ENCODE measurements at regions not wholly inside any gene's neighbourhood (a gene's known extent, or its start where the extent isn't known, plus 50 kb on each side); places are given as distances from the start of the nearest gene placed in this dataset.
"Not testable (repeated sequence)": the region's sequence is repeated elsewhere in the genome, so short reads cannot be mapped to it uniquely, and the experiment has no call there.

DNA sequence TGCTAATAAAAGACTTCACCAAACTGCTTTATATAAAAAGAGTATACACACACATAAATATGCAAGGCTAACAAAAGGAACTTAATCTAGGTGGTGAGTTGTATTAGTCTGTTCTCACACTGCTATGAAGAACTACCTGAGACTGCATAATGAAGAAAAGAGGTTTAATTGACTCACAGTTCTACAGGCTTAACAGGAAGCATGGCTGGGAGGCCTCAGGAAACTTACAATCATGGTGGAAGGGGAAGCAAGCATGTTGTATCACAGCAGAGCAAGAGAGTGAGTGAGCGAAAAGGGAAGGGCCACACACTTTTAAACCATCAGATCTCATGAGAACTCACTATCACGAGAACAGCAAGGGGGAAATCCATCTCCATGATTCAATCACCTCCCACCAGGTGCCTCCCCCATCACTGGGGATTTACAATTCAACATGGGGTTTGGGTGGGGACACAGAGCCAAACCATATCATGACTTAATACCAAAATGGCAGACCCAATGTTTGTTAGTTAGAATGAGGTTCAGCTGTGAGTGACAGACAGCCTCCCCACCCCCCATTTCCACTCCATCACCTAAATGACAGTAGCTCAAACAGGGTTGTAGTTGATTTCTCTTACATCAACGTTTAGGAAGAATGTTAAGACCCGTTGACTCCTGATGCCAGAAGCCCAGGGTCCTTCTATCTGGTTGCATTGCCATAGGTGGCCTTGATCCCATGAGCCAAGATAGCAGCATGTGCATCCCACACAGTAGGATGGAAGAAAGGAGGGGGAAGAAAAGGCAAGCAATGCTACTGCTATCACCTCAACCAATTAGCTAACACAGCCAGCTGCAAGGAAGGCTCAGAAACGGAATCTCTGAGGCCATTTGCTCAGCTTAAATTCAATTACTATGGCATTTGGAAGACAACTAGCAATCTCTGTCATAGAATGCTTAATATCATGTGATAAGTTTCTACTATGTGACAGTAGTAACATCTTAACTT lies 77.0 kb downstream of the CCDC71L start:
- DNase-seq (ENCODE audit: low read depth in 2 of 2), result no peak

DNA sequence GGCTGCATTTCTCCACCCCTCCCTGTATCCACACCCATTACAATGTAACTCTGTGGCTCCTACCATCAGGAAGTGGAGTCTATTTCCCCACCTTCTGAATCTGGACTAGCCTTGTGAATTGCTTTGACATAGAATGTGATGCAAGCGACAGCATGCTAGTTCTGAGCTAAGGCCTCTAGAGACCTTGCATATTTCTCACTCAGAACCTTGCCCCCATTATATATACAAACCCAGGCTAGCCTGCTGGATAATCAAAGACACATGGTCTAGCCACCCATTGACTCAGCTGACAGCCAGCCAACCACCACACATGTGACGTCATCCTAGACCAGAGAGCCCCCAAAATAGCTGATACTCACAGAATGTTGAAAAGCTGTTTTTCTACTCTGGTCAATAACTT lies 77.9 kb downstream of the CCDC71L start:
- no peak for DNase-seq (ENCODE audit: low read depth in 2 of 2)

DNA sequence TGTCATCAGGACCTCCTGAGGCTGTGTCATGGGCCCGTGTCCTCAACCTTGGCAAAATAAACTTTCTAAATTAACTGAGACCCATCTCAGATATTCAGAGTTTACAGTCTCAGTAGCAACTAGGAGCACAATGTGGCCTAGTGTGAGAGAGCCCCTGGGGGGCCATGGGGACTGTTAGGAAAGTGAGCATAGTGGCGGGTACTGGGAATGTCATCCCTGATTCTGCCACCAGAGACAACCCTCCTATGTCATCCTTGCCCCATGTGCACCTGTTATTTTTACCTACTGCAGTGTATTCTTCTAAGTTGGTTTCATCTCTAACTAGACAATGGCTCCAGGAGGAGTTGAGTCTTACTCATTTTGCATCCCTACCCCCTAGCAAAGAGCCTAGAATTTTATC lies 78.6 kb downstream of the CCDC71L start:
- DNase-seq (ENCODE audit: low read depth in 2 of 2), result no peak

DNA sequence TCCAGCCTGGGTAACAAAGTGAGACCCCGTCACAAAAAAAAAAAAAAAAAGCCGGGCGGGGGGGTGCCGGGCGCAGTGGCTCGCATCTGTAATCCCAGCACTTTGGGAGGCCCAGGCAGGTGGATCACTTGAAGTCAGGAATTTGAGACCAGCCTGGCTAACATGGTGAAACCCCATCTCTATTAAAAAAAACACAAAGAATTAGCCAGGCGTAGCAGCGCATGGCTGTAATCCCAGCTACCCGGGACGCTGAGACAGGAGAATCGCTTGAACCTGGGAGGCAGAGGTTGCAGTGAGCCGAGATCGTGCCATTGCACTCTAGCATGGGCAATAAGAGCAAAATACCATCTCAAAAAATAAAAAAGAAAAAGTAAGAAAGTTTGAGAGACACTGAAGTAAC lies 81.9 kb downstream of the CCDC71L start:
- not testable (repeated sequence) for DNase-seq (ENCODE audit: low read depth in 2 of 2)

DNA sequence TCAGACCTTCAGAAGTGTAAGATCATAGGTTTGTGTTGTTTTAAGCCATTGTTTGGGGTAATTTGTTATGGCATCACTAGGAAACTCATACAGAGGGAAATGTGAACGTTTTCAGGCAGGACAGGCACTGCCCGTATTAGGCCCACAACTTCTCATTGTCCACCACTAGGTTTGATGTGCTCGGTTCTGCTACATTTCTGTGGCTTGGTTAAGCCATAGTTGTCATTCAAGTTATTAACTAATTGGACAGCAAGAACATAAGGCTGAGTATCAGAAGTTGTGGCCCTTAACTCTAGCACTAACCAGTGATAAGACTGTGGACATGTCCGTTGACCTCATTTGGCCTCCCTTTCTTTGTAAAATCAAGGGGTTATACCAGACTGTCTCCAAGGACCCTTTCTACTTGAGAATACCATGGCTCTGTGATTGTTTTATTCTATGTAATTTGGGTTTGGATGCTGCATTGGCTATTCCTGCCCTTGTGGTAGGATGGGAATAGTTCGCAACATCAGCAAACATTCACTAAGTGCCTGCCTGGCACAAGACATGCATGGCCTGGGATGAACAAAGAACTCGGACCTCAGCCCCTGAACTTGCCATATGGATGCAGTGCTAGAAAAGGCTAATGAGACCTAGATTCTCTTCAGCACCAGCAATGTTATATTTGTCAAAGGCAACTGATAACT lies 85.7 kb downstream of the CCDC71L start:
- no peak for DNase-seq (ENCODE audit: low read depth in 2 of 2)

DNA sequence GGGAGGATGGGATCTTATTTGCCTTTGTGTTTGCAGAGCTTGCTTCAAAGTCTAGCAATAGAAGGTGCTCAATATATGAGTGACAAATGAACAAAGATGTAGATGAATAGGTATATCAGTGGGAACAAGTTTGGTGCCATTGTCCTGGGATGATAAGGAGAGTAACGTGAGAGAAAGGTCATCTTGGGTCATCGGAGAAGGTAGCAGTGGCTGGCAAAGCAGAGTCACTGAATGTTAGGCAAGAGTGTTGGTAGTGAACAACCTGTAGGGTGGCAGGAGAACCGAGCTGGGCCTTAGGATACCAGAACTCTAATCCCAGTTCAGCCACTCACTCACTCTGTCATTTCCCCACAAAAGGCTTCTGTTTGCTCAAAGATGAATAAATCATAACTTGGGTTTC lies 87.2 kb downstream of the CCDC71L start:
- no peak for DNase-seq (ENCODE audit: low read depth in 2 of 2)

DNA sequence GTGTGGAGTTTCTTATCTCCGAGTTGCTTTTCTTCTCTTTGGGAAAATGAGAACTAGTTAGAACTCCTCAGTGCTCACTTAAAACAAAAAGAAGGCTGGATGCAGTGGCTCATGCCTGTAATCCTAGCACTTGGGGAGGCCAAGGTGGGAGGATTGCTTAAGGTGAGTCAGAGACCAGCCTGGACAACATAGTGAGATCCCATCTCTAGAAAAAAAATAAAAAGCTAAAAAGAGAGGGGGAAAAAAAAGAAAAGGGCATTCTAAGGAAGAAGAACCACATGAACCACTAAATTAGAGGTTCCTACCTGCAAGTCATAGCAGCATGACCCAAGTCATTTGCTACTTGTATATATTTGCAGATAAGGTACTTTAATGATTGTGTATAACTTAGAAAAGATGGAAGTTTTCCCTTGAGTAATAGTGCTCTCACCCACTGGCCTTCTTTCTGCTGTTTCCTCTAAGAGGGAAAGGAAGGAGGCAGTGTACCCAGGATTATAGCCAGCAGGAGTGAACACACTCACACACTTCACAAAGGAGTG lies 87.8 kb downstream of the CCDC71L start:
- no peak for DNase-seq (ENCODE audit: low read depth in 2 of 2)

DNA sequence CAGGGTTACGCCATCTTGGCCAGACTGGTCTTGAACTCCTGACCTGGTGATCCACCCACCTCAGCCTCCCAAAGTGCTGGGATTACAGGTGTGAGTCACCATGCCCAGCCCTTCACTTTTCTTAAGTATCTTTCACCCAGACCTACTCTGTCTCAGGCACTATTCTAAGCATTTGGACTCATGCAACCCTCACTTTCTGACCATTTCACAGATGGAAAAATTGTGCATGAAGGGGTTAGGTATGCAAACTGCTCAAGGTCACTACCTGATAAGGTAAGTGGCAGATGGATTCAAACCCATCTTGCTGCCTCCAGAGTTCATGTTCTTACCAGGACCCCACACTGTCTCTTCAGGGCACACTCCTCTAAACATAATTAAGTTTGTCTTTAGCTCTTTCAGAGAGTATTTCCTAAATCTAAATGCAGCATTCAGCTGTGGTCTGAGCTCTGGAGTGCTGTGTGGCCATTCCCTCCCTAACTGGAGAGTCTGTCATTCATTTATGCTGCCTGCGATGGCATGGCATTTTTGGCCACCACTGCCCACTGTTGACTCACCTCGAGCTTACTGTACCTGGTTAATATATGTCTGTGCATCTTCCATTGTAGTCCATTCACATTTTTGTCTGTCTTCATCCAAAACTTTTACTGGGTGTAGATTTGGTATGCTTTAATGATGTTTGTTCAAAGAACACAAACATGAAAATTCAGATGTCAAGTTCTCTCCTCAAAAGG lies 88.4 kb downstream of the CCDC71L start:
- DNase-seq (ENCODE audit: low read depth in 2 of 2), result no peak

DNA sequence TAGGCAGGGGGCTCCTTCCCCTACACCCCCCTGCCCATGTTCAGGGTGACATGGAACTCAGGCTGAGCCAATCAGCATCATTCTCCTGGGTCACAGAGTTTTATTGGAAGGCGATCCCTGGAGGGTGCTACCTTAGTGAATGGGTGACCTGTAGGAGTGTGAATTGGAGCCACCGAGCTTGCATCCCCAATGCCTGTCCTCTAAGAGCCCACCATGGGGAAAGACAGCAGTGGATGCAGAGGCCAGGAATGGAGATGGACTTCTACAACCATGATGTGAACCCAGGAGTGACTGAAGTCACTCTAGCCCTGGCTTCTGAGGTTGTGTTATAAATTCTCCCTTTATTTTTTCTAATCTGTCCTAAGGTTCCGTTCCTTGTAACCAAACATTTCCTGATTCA lies 89.4 kb downstream of the CCDC71L start:
- no peak for DNase-seq (ENCODE audit: low read depth in 2 of 2)

DNA sequence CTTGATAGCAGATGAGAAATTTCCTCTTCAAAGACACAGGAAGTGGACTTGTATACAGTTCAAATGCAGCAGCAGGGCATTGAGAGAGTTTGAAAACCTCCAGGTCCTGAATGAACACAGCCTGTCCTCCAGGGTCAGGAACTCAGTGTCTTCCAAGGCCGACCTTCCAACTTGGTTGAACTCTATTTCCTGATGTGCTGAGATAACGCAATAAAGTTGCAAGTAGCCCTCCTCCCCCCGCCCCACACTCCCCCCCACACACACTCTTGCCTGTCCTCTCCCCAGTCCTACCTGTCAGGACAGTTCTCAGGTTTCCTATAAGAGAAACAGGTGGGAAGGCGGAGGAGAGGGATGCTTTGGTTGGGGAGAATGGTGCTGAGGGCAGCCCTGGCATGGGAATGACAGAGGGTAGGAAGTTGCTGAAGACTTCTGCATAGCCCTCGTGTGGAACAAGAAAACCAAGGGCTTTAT lies 90.0 kb downstream of the CCDC71L start:
- DNase-seq (ENCODE audit: low read depth in 2 of 2), result no peak

DNA sequence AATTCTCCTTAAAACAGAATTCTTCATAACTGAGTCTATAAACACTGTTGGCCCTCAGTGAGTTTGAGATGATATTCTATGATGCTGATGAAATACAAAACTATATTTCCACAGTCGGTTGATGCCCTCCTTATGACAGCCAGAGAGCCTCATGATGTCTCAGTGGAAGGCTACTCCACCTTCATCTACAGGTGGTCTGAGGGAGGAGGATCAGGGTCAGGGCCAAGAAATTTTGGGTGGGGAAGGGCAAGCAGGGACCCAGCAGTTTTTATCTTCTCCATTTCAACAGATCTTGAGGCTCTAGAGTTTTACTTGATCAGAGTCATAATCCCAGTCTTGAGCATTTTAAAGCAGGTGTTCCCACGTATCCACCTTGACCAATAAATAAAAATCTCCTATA lies 90.8 kb downstream of the CCDC71L start:
- DNase-seq (ENCODE audit: low read depth in 2 of 2), result no peak

DNA sequence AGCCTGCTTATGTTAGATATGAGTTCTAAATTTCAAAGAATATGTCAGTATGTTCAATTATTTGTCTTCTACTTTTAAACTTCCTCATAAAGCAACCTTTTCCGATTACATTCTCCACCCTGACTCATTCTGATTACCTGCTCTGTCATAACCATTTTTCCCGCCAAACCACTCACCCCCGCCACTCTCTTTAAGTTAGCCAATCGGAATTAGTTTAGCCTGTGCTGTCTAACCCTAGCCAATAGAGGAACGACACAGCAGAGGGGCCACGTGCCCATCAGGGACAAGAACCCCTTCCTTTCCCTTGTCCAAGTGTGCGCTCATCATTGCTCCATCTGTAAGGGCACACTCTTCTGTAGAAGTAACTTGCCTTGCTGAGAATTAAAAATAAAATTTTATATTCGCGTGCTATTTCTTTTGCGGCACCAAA lies 91.4 kb downstream of the CCDC71L start:
- no peak for DNase-seq (ENCODE audit: low read depth in 2 of 2)

DNA sequence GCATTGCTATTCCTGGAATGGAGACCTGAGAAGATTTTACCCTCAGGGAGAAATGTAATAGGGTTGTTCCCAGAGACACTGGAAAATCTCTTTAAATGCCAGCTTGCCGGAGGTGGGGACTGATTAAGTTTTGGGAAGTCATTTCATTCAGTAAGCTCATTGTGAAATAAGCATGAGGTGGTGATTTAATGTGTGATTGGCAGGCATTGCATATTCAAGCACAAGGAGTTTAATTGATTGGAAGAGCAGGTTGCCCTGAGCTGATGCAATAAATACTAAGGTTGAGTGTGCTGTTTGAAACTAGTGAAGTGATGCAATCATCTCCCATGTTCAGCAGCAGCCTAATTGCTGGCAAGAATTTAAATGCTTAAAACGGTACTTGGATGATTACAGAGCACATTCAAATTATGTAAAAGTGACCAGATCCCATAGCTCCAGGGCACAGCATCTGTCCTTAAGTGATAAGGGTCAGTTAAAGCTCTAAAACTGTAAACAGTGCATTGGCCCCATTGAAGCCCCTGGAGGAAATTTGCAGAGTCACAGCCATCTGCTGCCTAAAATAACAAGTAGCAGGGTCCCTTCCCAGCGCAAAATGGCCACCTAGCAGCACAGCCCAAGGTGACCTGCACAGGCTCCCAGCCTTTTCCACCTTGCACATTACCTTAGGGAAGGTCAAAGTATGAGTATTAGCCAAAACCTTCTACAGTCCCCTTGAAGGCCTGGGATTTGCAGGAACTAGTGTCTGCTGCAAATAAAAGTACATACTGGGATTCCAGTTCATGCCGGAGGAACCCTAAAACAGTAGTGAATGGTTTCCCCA lies 92.1 kb downstream of the CCDC71L start:
- DNase-seq (ENCODE audit: low read depth in 2 of 2), result peak in 1 of 2 donors; percentile 1

DNA sequence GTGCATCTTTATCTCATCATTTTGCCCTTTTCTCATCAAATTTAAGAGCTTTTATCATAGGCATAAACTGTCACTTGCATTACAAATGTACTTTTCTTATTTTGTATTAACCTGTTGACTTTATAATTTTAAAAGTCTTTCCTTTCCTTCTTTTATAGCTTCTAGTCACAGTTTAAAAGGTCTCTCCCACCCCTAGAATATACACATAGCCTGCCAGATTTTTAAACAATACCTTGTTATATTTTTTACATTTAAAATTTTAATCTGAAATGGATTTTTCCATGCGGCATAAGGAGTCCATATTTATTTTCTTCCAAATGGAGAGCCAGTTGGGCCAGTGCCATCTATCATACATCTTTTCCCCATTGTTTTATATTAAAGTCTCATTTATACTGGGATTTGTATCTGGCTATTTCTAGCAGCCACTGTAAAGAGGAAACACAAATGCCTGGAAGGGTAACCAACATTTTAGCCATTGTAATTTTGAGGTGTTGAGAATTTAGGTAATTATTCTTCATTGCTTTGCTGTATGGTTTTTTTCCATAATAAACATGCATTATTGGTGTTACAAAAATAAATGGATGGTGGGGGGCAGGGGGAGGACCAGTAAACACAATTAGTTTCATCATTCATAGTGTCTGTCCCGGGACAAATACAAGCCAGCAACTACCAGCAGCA lies 92.8 kb downstream of the CCDC71L start:
- no peak for DNase-seq (ENCODE audit: low read depth in 2 of 2)

DNA sequence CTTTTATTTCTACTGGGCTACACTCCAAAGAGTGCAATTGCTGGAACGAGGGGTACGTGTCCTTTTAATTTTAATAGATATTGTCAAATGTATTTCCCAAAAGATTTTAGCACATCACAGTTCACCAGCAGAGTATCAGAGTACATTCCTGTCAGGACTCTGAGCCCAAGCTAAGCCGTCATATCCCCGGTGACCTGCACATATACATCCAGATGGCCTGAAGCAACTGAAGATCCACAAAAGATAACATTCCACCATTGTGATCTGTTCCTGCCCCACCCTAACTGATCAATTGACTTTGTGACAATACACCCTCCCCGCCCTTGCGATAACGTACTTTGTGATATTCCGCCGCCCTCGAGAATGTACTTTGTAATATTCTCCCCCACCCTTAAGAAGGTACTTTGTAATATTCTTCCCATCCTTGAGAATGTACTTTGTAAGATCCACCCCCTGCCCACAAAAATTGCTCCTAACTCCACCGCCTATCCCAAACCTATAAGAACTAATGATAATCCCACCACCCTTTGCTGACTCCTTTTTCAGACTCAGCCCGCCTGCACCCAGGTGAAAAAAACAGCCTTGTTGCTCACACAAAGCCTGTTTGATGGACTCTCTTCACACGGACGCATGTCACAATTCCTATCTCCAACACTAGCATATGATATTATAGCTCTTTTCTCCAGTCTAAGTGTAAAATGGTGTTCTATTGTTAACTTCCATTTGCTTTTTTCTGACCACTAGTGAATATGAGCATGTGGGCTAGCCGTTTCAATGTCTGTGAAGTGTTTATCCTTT lies 93.6 kb downstream of the CCDC71L start:
- not testable (repeated sequence) for DNase-seq (ENCODE audit: low read depth in 2 of 2)

DNA sequence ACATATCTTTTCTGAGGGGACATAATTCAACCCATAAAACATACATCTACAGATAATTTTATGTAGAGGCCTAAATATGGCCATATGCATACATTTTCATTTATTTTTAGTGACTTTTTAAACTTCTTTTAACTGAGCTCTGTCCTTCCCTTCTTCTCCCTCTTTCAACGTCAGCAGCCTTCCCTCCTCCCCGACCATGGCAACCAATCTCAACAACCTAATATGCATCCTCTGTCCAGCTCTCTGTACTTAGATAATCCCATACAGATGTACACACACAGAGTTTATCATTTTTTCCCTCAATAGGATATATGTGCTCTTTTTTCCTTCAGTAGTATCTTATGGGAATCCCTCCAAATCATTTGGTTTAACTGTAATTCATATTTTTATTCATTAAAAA lies 94.3 kb downstream of the CCDC71L start:
- DNase-seq (ENCODE audit: low read depth in 2 of 2), result no peak

DNA sequence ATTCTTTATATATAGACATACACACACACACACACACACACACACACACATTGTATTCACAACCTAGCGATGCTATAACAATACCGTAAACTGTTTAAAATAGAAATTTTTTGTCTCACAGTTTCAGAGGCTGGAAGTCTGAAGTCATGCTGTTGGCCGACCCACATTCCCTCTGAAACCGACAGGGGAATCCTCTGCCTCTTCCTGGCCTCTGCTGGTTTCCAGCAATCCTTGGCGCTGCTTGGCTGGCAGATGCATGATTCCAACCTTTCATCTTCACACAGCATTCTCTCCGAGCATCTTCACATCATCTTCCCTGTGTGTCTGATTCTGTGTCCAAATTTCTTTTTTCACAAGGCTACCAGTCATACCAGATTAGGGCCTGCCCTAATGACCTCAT lies 94.8 kb downstream of the CCDC71L start:
- no peak for DNase-seq (ENCODE audit: low read depth in 2 of 2)

DNA sequence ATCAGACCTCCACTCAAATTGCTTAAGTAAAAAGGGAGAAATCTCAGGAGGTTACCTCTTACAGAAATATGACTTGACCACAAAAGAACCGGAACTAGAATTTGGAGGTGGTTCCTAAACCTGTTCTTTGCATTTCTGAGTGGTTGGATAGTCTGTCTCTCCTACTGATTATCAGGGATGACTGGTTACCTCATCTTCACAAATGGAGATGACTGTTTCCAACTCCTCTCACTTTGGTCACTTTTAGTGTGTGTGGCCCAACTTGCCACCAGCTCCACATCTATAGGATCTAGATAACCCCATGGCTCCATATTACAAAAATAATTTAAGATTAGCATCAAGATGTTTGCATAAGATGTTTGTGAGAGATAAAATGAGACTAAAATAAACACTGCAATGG lies 95.5 kb downstream of the CCDC71L start:
- DNase-seq (ENCODE audit: low read depth in 2 of 2), result no peak

DNA sequence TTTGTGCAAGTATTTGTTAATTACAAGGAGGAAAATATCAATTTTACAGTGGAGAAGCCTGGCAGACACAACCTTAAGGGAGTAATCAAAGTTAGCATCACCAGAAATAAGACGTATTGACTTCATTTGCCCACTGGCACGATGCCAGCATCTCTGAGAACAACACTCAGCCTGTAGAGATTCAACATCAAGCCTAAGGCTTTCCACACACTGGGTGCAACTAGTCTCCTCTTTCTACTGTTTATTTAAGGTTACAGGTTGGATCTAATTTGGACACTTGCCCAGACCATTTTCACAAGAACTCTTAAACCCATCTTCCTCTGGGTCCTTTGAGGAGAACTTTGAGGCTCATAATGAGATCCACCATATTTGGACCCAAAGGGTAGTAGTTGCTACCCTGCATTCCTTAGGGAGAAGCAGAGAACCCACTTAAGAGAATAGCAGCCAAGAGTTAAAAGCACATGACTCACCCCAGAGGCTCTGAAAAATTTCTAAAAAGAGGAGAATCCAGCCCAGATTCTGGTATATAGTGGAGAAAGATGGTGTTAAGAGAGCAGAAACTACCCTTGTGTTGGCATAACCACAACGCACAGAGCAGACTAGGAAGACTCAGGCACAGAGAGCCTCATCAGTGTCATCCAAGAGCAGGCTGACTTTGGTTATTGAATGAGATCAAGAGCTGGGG lies 97.3 kb downstream of the CCDC71L start:
- no peak for DNase-seq (ENCODE audit: low read depth in 2 of 2)
